Activated T-cell treated with anti-CD3 and anti-CD28 coated beads, Interleukin-2, amount 50 U/mL, for 72 hours (primary cell): ENCODE measurements at regions not wholly inside any gene's neighbourhood (a gene's known extent, or its start where the extent isn't known, plus 50 kb on each side); places are given as distances from the start of the nearest gene placed in this dataset.

Source experiments
- ATAC-seq, 2 donors: fragments of 150-1000 bp; cut with Tn5 transposase; replicated peaks in 1 of 2; 2 replicates each; pipeline ENCODE4 v1.10.0; 2021; ENCODE audit warnings: moderate library complexity in 2 of 2, mild to moderate bottlenecking in 1 of 2
- DNase-seq, 2 donors: peaks; one replicate each; pipeline ENCODE4 v3.0.0; 2021 to 2022; ENCODE audit warnings: mixed read lengths in 1 of 2
- H3K27ac Mint-ChIP-seq: one replicate; pipeline ENCODE4 v1.8.0; 2022; ENCODE audit warnings: mild to moderate bottlenecking, moderate library complexity, mixed read lengths
- H3K27me3 Mint-ChIP-seq: one replicate; pipeline ENCODE4 v1.8.0; 2022; ENCODE audit warnings: low read depth, mixed read lengths
- H3K36me3 Mint-ChIP-seq, 2 donors: one replicate each; pipeline ENCODE4 v1.8.0; 2022; ENCODE audit warnings: mixed read lengths in 2 of 2, mild to moderate bottlenecking in 1 of 2; ENCODE audit not compliant: insufficient read depth in 2 of 2
- H3K4me1 Mint-ChIP-seq: one replicate; pipeline ENCODE4 v1.8.0; 2022; ENCODE audit warnings: low read depth, mixed read lengths
- H3K4me3 Mint-ChIP-seq, 2 donors: one replicate each; pipeline ENCODE4 v1.8.0; 2022; ENCODE audit warnings: mild to moderate bottlenecking in 2 of 2, mixed read lengths in 2 of 2, moderate library complexity in 2 of 2
- H3K9me3 Mint-ChIP-seq, 2 donors: one replicate each; pipeline ENCODE4 v1.8.0; 2022; ENCODE audit warnings: mixed read lengths in 2 of 2

DNA sequence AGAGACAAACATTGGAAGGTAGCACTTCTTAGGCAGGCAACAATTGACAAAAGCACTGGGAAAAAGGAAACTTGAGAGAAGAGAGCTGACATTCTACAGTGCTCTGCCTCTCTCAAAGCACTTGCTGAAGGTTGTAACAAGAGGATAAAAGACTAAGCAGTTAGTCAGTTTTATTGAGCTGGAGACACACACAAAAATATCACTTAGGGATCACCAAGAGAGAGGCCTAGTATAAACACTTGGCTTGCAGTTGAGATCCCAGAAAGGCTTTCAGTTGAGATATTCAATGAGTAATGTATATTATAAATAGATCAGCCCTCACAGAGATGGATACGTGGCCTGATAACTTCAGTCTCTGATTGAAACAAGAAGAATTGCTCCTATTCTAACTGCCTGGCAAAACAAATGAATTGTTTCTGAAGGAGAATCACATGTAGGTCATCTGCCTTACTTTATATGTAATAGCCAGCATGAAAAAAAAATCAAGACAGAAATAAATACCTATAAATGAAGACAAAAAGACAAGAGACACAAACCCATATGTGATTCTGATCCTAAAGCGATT is 747.2 kb upstream of the MAN1A1 start:
- no peaks in the 10 kb centered on the region for H3K27me3 Mint-ChIP-seq
- no peaks in the 10 kb centered on the region for H3K4me1 Mint-ChIP-seq
- H3K36me3 Mint-ChIP-seq = no peaks in the 10 kb centered on the region
- H3K27ac Mint-ChIP-seq = no peak overlapping the region
- H3K9me3 Mint-ChIP-seq = no peaks in the 10 kb centered on the region
- no peak for ATAC-seq
- DNase-seq = no peak
- H3K4me3 Mint-ChIP-seq = no peak overlapping the region

DNA sequence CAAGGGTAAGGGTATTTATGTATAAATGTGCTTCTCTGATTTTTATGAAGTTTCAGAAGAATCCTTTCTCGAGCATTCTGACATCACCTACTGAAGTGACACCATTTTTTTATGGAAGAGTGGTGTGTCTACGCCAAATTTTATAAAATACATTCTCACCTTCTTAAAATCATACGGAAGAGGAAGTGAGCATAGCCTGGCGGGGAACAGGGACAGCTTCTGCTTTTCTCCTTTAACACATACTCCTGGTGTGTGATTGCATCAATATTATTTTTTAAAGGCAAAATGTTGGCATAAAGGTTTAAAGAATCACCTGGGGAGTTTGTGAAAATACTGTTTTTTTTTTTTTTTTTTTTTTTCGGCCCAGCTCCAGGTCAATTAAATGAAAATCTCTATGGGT is 733.6 kb upstream of the MAN1A1 start:
- no peaks in the 10 kb centered on the region for H3K27me3 Mint-ChIP-seq
- no peak for DNase-seq
- no peaks in the 10 kb centered on the region for H3K4me1 Mint-ChIP-seq
- H3K27ac Mint-ChIP-seq = no peak overlapping the region
- ATAC-seq = no peak
- no peaks in the 10 kb centered on the region for H3K9me3 Mint-ChIP-seq
- no peak overlapping the region for H3K4me3 Mint-ChIP-seq
- no peaks in the 10 kb centered on the region for H3K36me3 Mint-ChIP-seq

DNA sequence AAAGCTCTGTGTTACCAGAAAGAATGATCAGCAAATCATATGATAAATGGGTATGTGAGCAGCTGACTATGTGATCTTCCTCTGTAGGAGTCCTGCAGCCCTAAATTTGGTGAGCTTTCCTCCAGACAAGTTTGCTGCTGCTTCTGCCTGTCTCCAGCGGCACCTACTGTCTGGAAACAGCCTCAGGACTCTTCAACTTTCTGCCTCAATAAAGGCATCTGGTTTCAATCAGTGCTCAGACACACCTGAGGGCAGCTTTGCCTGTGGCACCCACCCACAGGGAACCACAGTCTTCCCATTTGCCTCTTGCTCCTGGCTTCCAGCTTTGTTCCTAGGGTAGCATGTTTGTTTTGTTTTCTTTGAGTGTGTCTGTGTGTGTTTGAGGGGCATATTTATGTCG is 727.9 kb upstream of the MAN1A1 start:
- Mint-ChIP-seq H3K9me3 (no peaks in the 10 kb centered on the region), H3K36me3 (no peaks in the 10 kb centered on the region), H3K4me1 (no peaks in the 10 kb centered on the region), H3K4me3 (no peak overlapping the region), H3K27ac (no peak overlapping the region), H3K27me3 (no peaks in the 10 kb centered on the region)
- no peak for DNase-seq
- no peak for ATAC-seq

DNA sequence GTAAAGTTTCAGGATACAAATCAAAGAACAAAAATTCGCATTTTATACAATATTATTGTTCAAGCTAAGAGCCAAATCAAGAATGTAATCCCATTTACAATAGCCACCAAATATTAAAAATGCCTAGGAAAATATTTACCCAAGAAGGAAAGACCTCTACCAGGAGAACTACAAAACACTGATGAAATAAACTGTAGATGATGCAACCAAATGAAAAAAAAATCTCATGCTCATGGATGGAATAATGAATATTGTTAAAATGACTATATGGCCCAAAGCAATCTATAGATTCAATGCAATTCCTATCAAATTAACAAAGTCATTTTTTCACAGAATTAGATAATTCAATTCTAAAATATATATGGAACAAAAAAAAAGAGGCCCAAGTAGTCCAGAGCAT is 708.8 kb upstream of the MAN1A1 start:
- Mint-ChIP-seq H3K27me3 (no peaks in the 10 kb centered on the region), H3K27ac (no peak overlapping the region), H3K36me3 (no peaks in the 10 kb centered on the region), H3K9me3 (peaks cover 6 to 8% of the 10 kb centered on the region in 2 donors), H3K4me3 (no peak overlapping the region), H3K4me1 (no peaks in the 10 kb centered on the region)
- DNase-seq (no peak), ATAC-seq (no peak)

DNA sequence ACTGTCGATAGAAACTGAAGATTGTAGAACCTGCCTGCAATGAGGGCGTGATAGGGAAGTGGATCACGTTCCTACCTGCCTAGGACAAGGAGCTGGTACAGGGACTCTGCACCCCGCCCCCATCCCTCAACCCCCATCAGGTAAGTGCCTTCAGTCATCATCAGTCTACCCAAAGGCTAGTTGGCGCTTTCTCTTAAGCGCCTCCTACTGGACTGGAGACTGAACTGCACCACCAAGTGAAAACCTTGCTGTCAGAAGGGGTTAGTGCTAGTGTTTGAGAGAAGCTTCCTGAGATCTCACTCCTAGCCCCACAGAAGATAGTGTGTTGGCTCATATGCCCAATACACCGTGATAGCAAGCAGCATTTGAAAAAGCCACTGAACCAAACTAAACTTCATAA is 706.5 kb upstream of the MAN1A1 start:
- ATAC-seq = no peak
- Mint-ChIP-seq H3K9me3 (peaks cover 4 to 6% of the 10 kb centered on the region in 2 donors), H3K36me3 (no peaks in the 10 kb centered on the region), H3K27ac (no peak overlapping the region), H3K27me3 (no peaks in the 10 kb centered on the region), H3K4me3 (no peak overlapping the region), H3K4me1 (no peaks in the 10 kb centered on the region)
- no peak for DNase-seq

DNA sequence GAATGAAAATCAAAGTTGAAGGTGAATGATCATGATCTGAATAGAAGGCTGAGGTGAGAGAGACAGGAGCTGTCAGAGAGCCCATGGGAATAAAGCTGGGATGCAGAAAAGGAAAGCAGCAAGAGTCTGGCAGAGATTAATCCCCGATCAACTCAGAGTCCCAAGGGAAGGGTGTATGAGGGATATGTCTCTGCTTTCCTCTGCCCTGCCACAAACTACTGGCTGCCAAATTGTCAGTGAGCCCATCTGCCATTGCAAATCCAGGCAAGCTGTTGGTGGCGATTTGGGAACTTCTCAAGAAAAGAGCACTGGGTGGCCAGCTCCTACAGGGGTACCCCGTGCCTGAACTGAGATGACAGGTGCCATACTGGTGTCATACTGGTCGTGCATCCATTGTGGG is 705.5 kb upstream of the MAN1A1 start:
- H3K27ac Mint-ChIP-seq = no peak overlapping the region
- H3K27me3 Mint-ChIP-seq = no peaks in the 10 kb centered on the region
- peaks cover 4 to 5% of the 10 kb centered on the region in 2 donors for H3K9me3 Mint-ChIP-seq
- H3K4me3 Mint-ChIP-seq = no peak overlapping the region
- H3K36me3 Mint-ChIP-seq = no peaks in the 10 kb centered on the region
- ATAC-seq = no peak
- DNase-seq = no peak
- no peaks in the 10 kb centered on the region for H3K4me1 Mint-ChIP-seq

DNA sequence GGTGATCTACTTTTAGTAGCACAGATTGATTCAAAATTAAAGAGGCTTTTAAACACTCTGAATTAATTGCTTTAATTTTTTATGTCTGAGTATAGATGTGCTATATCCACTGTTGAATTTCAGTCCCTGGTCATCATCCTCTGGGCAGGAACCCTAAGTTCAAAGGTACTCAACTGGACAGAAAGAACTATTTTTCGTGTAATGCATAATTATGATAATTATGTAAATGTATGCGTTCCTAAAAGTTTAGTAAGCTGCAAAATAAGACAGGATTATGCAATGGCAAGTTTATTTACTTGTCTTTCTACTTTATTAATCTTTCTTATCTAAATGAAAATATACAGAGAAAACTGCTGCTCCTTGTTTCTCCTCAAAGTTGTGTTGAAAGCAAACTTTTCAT is 690.1 kb upstream of the MAN1A1 start:
- H3K4me3 Mint-ChIP-seq = no peak overlapping the region
- H3K27me3 Mint-ChIP-seq = no peaks in the 10 kb centered on the region
- ATAC-seq (no peak), DNase-seq (no peak)
- no peaks in the 10 kb centered on the region for H3K9me3 Mint-ChIP-seq
- H3K36me3 Mint-ChIP-seq = no peaks in the 10 kb centered on the region
- H3K4me1 Mint-ChIP-seq = no peaks in the 10 kb centered on the region
- no peak overlapping the region for H3K27ac Mint-ChIP-seq

DNA sequence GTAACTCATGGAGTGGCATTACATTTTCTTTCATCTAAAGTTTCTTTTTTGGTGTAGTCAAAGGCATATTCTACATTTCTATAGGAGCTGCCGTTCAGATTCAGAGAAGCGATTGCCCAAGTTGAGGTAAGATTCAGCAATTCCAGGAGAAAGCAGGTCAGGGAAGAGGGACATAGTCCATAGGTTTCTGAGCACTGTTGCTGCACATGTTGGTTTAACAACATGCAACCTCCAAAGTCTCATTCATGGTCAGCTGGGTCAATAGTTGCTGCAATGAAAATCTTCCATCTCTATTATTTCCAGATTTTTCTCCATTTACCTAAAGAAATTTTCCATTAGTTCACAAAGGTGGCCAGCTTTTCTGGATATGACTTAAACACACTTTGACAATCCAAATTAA is 682.3 kb upstream of the MAN1A1 start:
- no peaks in the 10 kb centered on the region for H3K9me3 Mint-ChIP-seq
- no peaks in the 10 kb centered on the region for H3K36me3 Mint-ChIP-seq
- H3K4me1 Mint-ChIP-seq = no peaks in the 10 kb centered on the region
- H3K27me3 Mint-ChIP-seq = no peaks in the 10 kb centered on the region
- ATAC-seq (no peak), DNase-seq (no peak)
- no peak overlapping the region for H3K27ac Mint-ChIP-seq
- no peak overlapping the region for H3K4me3 Mint-ChIP-seq

DNA sequence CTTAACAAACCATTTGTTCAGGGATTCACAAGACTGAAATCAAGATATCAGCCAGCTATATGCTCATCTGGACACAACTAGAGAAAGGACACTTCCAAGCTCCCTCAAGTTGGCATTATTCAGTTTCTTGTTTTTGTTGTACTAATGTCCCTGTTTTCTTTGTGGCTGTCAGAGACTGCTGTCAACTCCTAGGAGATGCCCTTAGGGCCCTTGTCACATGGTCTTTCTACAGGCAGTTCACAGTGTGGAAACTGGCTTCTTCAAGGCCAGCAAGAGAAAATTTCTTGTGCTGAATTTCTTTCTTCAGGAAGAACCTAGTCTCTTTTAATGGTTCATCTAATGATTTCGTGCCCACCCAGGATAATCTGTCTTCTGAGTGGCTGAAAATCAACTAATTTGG is 677.2 kb upstream of the MAN1A1 start:
- no peak for DNase-seq
- H3K27me3 Mint-ChIP-seq = no peaks in the 10 kb centered on the region
- no peak for ATAC-seq
- no peaks in the 10 kb centered on the region for H3K4me1 Mint-ChIP-seq
- H3K4me3 Mint-ChIP-seq = no peak overlapping the region
- no peaks in the 10 kb centered on the region for H3K9me3 Mint-ChIP-seq
- no peak overlapping the region for H3K27ac Mint-ChIP-seq
- no peaks in the 10 kb centered on the region for H3K36me3 Mint-ChIP-seq

DNA sequence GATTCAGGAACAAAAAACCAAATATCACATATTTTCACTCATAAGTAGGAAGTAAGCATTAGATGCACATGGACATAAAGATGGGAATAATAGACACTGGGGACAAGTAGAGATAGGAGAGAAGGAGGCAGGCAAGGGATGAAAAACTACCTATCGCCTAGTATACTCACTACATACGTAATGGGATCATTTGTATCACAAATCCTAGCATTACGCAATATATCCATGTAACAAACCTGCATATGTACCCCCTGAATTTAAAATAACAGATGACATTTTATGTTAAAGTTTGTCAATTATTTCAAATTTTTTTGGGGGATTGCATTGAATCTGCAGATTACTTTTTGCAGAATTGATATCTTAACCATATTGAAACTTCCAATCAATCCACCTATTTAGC is 660.5 kb upstream of the MAN1A1 start:
- DNase-seq (no peak), ATAC-seq (no peak)
- Mint-ChIP-seq H3K4me3 (no peak overlapping the region), H3K9me3 (no peaks in the 10 kb centered on the region), H3K27me3 (no peaks in the 10 kb centered on the region), H3K27ac (no peak overlapping the region), H3K4me1 (no peaks in the 10 kb centered on the region), H3K36me3 (no peaks in the 10 kb centered on the region)

DNA sequence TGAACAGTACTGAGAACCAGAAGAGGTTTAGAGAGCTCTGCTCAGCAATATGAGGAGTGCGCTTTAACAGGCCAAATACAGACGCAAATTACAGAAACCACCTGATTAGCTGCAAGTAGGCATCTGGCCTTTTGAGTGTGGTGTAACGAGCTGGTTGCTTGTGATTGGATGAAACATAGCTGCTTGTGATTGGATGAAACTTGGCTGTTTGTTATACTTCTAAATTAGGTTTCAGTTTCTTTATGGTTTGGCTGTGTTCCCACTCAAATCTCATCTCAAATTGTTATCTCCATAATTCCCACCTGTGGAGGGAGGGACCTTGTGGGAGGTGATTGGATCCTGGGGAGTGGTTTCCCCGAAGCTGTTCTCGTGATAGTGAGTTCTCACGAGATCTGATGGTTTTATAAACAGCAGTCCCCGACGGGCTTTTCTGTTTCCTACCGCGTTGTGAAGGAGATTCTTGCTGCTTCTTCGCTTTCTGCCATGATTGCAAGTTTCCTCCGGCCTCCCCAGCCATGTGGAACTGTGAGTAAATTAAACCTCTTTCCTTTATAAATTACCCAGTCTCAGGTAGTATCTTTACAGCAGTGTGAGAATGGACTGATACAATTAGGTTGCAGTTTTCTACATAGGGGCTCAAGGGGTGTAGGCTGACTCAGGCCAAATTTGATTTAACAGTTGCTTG is 655.9 kb upstream of the MAN1A1 start:
- Mint-ChIP-seq H3K36me3 (no peaks in the 10 kb centered on the region), H3K9me3 (peaks cover 0 to 2% of the 10 kb centered on the region in 2 donors), H3K27ac (no peak overlapping the region), H3K4me1 (no peaks in the 10 kb centered on the region), H3K4me3 (no peak overlapping the region), H3K27me3 (no peaks in the 10 kb centered on the region)
- no peak for ATAC-seq
- no peak for DNase-seq

DNA sequence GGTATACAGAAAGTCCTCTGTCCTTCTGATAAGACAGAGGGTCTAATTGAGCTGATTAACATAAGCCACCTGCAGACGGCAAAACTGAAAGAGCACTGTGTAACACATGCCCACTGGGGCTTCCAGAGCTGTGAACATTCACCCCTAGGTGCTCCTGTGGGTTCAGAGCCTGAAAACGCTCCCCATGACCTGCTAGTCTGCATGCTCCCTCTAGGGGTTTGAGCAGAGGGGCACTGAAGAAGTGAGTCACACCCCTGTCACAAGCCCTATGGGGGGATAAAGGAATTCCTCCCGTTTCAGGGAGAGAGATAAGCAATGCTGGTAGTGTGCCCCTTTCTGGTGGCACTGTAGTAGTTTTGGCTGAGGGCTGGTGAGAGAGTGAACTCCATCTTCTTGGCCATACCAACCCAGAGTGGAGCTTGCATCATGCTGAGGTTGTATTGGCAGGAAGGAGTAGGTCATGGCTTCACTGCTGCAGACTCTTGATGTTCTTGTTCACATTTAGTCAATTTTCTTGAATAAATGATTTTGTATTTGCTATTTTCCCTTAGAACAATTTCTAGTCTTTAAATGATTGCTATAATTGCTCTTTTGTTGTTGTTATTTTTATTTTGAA is 637.5 kb upstream of the MAN1A1 start:
- H3K27me3 Mint-ChIP-seq = no peaks in the 10 kb centered on the region
- H3K9me3 Mint-ChIP-seq = no peaks in the 10 kb centered on the region
- H3K4me1 Mint-ChIP-seq = no peaks in the 10 kb centered on the region
- ATAC-seq = peak in 1 of 2 donors; percentile 27
- DNase-seq = no peak
- H3K4me3 Mint-ChIP-seq = no peak overlapping the region
- H3K36me3 Mint-ChIP-seq = no peaks in the 10 kb centered on the region
- H3K27ac Mint-ChIP-seq = peak overlapping the region; percentile 40

DNA sequence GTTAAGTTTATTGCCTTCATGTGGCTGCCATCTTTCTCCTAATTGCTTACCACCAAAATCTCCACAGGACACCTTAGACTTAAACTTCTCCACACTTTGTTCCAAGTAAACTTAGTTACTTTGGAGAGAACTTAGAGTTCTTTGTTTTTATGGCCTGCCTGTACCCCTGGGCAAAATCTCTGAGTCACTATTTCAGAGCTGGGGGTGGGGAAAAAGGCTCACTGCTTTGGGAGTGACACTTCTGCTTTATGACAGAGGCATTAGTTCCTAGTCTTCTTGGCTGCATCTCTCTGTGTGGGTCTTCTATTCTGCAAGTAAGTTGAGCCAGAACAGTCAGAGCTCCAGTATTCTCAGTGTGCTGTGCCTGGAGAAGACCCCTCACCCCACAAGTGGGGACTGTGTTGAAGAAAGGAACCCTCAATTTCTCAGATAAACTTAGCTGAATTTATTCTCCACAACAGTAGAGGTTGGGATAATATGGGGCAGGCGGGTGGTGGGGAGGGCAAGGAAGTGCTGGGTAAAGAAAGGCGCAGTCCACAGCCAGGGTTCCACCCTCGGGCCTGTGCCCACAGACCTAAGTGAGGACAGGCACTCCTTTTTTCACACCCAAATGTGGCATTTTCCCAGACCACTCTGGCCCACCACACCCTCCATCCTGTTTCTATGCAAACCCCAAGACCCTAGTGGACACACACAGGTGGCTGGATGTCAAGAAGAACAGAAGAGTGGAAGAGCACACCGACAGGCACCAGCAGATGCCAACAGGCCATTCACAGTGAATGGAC is 636.6 kb upstream of the MAN1A1 start:
- ATAC-seq (no peak), DNase-seq (no peak)
- Mint-ChIP-seq H3K4me1 (no peaks in the 10 kb centered on the region), H3K27me3 (no peaks in the 10 kb centered on the region), H3K9me3 (no peaks in the 10 kb centered on the region), H3K27ac (no peak overlapping the region), H3K4me3 (no peak overlapping the region), H3K36me3 (no peaks in the 10 kb centered on the region)
